ENCODE measurements at regions not wholly inside any gene's neighbourhood (a gene's known extent, or its start where the extent isn't known, plus 50 kb on each side); places are given as distances from the start of the nearest gene placed in this dataset.

DNA sequence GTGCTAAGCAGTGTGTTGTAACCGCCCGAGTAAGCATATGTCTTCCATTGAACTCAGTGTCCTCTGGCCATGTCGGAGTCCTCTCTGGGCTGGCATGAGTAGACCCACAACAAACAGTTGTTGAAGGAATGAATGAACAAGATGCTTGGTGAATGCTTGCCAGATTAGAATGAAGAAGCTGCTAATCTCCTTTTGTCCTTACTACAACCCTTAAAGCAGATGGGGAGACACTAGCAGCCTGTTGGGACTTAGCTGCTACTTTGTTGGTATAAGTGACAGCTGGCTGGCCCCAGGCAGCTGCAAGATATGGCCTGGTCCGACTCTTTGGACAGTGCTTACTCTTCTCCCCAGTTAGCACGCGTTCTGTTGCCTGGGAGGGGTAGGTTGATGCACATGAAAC, 370.1 kb downstream of the RPS24 start:
- Histone ChIP-seq H3K9me2 (ENCODE audit: insufficient read depth) (no peaks in the 10 kb centered on the region), H4K20me1 (ENCODE audit: insufficient read depth) (no peaks in the 10 kb centered on the region), H3K4me1 (ENCODE audit: control insufficient read depth in 1 of 2, insufficient read depth in 2 of 2, low read length in 2 of 2) (peaks cover 5 to 12% of the 10 kb centered on the region in 2 experiments; a peak in 3 of 4 replicates), H3K4me2 (ENCODE audit: low read length) (no peak overlapping the region), H3K9me3 (ENCODE audit: control insufficient read depth in 1 of 2, insufficient read depth in 1 of 2, low read depth in 1 of 2, low read length in 2 of 2) (no peaks in the 10 kb centered on the region), H3K27ac (ENCODE audit: low read depth, low read length) (no peak overlapping the region), H3K79me2 (ENCODE audit: insufficient read depth, low read length) (no peaks in the 10 kb centered on the region), H3K4me3 (replicated peaks in 1 of 2; ENCODE audit: low read depth in 1 of 2, low read length in 2 of 2) (no peak overlapping the region), H3K36me3 (ENCODE audit: control insufficient read depth in 1 of 2, insufficient read depth in 2 of 2, low read length in 2 of 2) (no peaks in the 10 kb centered on the region), H3K9ac (ENCODE audit: low read length) (no peak overlapping the region), H2AFZ (ENCODE audit: low read depth, low read length, poor library complexity, severe bottlenecking) (no peak overlapping the region), H3K27me3 (ENCODE audit: insufficient read depth, low read length) (no peaks in the 10 kb centered on the region)
- POLR2A ChIA-PET: no interaction called here
- no peak for ATAC-seq
- no TSS peak for BruUV-seq (replicated peaks)
- TF ChIP-seq TCF7L2 (IDR thresholded peaks at IDR 0.05; ENCODE audit: borderline replicate concordance, extremely low read depth, insufficient read depth, insufficient read length) (no peak), YY1 (IDR thresholded peaks at IDR 0.05; ENCODE audit: extremely low read depth, insufficient replicate concordance, low read depth, low read length) (no peak), ELF1 (IDR thresholded peaks at IDR 0.05; ENCODE audit: borderline replicate concordance, low read depth) (no peak), POLR2AphosphoS5 (IDR thresholded peaks at IDR 0.05; ENCODE audit: low read depth, low read length) (no peak), EGR1 (IDR thresholded peaks at IDR 0.05; ENCODE audit: low read depth) (no peak), ZFX (IDR thresholded peaks at IDR 0.05) (no peak)
- TF ChIP-seq, protein P1, sequence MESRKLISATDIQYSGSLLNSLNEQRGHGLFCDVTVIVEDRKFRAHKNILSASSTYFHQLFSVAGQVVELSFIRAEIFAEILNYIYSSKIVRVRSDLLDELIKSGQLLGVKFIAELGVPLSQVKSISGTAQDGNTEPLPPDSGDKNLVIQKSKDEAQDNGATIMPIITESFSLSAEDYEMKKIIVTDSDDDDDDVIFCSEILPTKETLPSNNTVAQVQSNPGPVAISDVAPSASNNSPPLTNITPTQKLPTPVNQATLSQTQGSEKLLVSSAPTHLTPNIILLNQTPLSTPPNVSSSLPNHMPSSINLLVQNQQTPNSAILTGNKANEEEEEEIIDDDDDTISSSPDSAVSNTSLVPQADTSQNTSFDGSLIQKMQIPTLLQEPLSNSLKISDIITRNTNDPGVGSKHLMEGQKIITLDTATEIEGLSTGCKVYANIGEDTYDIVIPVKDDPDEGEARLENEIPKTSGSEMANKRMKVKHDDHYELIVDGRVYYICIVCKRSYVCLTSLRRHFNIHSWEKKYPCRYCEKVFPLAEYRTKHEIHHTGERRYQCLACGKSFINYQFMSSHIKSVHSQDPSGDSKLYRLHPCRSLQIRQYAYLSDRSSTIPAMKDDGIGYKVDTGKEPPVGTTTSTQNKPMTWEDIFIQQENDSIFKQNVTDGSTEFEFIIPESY (IDR thresholded peaks at IDR 0.05; ENCODE audit: extremely low read depth, insufficient replicate concordance, low read length): no peak
- TF ChIP-seq, protein P2, sequence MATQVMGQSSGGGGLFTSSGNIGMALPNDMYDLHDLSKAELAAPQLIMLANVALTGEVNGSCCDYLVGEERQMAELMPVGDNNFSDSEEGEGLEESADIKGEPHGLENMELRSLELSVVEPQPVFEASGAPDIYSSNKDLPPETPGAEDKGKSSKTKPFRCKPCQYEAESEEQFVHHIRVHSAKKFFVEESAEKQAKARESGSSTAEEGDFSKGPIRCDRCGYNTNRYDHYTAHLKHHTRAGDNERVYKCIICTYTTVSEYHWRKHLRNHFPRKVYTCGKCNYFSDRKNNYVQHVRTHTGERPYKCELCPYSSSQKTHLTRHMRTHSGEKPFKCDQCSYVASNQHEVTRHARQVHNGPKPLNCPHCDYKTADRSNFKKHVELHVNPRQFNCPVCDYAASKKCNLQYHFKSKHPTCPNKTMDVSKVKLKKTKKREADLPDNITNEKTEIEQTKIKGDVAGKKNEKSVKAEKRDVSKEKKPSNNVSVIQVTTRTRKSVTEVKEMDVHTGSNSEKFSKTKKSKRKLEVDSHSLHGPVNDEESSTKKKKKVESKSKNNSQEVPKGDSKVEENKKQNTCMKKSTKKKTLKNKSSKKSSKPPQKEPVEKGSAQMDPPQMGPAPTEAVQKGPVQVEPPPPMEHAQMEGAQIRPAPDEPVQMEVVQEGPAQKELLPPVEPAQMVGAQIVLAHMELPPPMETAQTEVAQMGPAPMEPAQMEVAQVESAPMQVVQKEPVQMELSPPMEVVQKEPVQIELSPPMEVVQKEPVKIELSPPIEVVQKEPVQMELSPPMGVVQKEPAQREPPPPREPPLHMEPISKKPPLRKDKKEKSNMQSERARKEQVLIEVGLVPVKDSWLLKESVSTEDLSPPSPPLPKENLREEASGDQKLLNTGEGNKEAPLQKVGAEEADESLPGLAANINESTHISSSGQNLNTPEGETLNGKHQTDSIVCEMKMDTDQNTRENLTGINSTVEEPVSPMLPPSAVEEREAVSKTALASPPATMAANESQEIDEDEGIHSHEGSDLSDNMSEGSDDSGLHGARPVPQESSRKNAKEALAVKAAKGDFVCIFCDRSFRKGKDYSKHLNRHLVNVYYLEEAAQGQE (IDR thresholded peaks at IDR 0.05; ENCODE audit: low read depth): no peak
- TF ChIP-seq, protein P3, sequence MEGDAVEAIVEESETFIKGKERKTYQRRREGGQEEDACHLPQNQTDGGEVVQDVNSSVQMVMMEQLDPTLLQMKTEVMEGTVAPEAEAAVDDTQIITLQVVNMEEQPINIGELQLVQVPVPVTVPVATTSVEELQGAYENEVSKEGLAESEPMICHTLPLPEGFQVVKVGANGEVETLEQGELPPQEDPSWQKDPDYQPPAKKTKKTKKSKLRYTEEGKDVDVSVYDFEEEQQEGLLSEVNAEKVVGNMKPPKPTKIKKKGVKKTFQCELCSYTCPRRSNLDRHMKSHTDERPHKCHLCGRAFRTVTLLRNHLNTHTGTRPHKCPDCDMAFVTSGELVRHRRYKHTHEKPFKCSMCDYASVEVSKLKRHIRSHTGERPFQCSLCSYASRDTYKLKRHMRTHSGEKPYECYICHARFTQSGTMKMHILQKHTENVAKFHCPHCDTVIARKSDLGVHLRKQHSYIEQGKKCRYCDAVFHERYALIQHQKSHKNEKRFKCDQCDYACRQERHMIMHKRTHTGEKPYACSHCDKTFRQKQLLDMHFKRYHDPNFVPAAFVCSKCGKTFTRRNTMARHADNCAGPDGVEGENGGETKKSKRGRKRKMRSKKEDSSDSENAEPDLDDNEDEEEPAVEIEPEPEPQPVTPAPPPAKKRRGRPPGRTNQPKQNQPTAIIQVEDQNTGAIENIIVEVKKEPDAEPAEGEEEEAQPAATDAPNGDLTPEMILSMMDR (IDR thresholded peaks at IDR 0.05 in 2 of 3, conservative IDR thresholded peaks at IDR 0.05 in 1 of 3; ENCODE audit: borderline replicate concordance in 1 of 3, insufficient read depth in 1 of 3, low read depth in 2 of 3, low read length in 2 of 3): no peak
- intact Hi-C loops (cut with micrococcal nuclease): no loop called here
- CTCF ChIA-PET: no interaction called here
- RAD21 ChIA-PET (ENCODE audit: low non-redundant PET in 1 of 2, low total read pairs in 2 of 2, uncharacterized antibody in 2 of 2, unreplicated experiment in 2 of 2): no interaction called here
- DNase-seq (ENCODE audit: low read depth, low spot score): no peak

All from HCT116 (cell line).